Testis (tissue), 2 donors: ENCODE measurements at regions not wholly inside any gene's neighbourhood (a gene's known extent, or its start where the extent isn't known, plus 50 kb on each side); places are given as distances from the start of the nearest gene placed in this dataset.

Experiments used
- CTCF ChIP-seq, 3 experiments: fragments of 450-650 bp in 2 of 3; fragments of 200-600 bp in 1 of 3; sonication (generic) in 1 of 3; IDR thresholded peaks; one replicate each; pipeline ENCODE4 v1.5.1; 2016 to 2019; ENCODE audit warnings: antibody characterized with exemption in 3 of 3, mild to moderate bottlenecking in 2 of 3, moderate library complexity in 1 of 3
- POLR2A ChIP-seq: fragments of 450-650 bp; IDR thresholded peaks from one replicate; pipeline ENCODE4 v1.6.1; 2017; ENCODE audit warnings: antibody characterized with exemption, mild to moderate bottlenecking, moderate library complexity

DNA sequence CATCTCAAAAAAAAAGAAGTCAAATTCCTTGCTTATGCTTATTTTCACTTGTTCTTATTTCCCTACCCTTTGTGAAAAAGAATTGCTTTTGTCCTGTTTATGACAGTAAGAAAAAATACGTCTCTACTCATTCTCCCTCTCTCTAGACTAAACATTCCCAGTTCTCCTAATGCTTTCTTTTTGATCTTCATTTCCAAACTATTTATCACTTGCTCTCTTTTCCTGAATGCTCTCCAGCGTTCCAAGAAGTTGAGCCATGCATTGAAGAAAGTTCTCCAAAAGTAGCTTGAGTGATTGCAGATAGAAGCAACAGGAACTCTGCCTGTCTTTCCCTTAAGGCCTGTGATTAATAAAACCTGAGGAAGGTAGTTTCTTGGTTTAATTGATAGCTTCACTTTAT, 53.1 kb upstream of the TMEM170B start:
- TF ChIP-seq CTCF (IDR thresholded peaks at IDR 0.05) (no peak), POLR2A (no peak)
